Stimulated activated CD8-positive, alpha-beta memory T cell treated with anti-CD3 and anti-CD28 coated beads, Interleukin-2, amount 100 ng/mL, for 1 hour (primary cell): ENCODE measurements at regions not wholly inside any gene's neighbourhood (a gene's known extent, or its start where the extent isn't known, plus 50 kb on each side); places are given as distances from the start of the nearest gene placed in this dataset.
"Not testable (repeated sequence)": the region's sequence is repeated elsewhere in the genome, so short reads cannot be mapped to it uniquely, and the experiment has no call there.

Source experiments
- DNase-seq, 2 donors: peaks; one replicate each; pipeline ENCODE4 v3.0.0-alpha.2; 2020; ENCODE audit warnings: low read depth in 2 of 2

GRCh38 chr3:127418560-127419147 lies 130.8 kb upstream of the PRR20G start:
- no peak for DNase-seq

DNA sequence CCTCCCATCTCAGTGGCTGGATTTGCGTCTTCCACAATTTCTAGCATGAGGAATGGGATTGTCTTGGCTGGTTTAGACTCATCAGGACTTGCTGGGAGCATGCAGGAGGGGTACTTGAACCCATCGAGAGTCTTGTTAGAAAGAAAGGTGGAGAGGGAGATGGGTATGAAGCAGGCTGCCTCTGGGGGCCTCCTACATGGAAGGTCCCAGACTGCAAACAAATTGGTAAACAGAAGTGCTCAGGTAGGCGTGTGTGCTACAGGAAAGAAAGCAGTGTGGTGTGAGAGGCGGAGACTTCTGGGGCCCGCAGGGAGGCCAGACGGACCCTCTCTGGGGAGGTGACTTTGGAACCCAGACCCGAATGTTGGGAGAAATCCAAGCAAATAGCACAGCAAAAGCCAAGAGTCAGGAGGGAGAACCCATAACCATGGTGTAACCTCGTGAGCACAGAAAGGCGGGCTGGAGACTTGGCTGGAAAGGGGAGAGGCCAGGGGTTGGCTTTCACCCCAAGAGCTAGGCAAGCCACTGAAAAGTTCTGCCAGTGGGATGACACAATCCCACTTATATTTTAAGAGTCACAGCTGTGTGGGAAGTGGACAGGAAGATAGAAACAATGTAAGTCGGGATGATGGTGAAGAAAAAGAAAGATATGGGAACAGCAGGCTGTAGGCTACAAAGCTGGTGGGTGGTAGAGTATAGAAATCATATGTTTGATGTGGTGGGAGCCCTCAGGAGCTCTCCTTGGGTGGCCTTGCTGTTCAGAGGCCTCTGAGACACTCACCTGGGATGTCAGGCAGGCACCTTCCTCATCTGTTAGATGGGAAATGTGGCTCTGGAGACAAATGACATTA lies 130.1 kb upstream of the PRR20G start:
- DNase-seq: no peak

GRCh38 chr3:127413871-127414270 lies 126.0 kb upstream of the PRR20G start:
- no peak for DNase-seq

DNA sequence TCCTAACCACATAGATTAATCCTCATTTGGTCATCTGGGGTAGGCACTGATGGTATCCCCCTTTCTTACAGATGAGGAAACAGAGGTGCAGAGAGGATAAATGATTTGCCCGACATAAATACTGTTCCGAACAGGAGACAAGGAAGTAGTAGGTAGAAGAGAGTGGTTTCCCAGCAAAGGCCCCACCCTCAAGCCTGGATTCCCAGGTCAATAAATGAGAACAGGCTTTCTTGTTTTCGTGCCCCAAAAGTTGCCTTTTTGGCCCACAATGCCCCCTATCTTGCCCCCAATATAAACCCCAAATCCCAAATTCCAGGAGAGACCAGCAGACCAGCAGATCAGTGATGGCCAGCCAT lies 125.5 kb upstream of the PRR20G start:
- DNase-seq: no peak

GRCh38 chr3:127412578-127413317 lies 124.9 kb upstream of the PRR20G start:
- no peak for DNase-seq

- not testable (repeated sequence) for DNase-seq
These were observed 124.0 kb upstream of the PRR20G start for GRCh38 chr3:127411875-127412274.

DNA sequence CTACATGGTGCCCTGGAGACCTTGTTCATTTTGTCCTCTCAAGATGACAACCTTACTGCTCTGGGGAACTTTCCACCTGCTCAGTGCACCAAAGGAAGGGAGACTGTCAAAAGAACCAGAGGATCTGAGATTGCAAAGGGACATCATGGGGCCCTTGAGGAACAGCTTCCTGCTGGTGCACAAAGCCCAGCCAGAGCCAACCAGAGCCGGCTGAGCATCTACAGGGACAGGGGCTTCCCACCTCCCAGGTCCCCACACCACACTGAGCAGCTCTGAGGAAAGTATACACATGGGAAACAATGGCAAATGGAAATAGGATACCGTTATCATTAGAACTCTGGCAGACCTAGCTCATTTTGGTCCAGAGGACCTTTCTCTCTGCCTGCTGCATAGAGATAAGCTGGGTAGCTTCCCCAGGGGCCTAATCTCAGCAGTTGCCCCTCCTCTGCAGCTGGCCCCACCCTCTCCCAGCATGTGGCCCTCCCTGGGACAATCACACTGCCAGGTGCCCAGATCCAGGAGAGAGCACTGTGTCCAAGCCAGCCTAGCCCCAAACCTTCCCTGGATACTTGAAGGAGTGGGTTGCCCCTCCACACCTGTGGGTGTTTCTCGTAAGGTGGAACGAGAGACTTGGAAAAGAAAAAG lies 123.4 kb upstream of the PRR20G start:
- DNase-seq: no peak

GRCh38 chr3:127410678-127411077 lies 122.8 kb upstream of the PRR20G start:
- no peak for DNase-seq

DNA sequence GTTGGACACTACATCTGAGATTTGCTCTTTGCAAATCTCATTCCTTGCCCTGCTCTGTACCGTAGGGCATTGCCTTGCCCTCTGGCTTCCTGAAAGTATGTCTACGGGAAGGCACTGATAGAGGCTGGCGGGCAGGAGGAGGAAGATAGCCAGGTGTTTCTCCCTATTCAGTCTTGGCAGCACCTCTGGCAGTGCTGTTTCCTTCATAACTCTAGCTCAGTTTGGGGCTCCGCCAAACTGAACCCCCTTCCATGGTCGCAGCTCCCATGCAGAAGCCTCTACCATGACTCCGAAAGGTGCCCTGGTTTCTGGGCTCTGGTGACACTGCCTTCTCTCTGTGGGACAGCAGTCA lies 122.3 kb upstream of the PRR20G start:
- no peak for DNase-seq

- DNase-seq: no peak
These were observed 121.7 kb upstream of the PRR20G start for GRCh38 chr3:127409421-127410136.

DNA sequence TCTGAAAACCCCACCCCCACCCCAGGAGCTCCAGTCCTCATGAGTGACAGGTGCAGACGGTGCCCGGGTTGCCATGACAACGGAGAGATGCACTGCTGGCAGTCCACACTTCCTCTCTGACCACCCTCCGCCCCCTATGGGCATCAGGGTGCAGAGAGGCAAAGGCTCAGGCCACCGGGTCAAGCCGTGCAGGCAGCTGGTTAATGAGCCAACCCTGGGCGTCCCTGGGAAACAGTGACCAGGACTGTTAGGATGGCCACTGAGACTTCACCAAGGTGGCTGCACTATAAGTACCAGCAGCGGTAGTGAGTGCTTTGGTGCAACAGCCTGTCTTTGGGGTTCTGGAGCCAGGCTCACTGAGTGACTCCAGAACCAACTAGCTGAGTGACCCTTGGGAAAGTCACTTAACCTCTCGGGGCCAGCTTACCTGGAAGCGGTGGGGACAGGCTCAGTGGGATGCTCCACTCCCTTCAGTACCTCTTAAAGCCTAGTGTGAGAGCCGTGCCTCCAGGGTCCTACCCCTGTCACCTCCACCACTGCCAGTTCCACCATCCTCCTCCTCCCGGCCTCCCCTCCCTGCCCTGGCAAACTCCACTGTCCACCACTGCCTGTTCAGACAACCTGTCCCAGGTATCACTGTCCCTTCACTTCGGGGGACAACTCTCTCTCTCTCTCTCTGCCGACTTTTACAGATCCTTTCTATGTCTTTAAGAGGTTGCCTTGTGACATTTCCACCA lies 121.0 kb upstream of the PRR20G start:
- DNase-seq: no peak

DNA sequence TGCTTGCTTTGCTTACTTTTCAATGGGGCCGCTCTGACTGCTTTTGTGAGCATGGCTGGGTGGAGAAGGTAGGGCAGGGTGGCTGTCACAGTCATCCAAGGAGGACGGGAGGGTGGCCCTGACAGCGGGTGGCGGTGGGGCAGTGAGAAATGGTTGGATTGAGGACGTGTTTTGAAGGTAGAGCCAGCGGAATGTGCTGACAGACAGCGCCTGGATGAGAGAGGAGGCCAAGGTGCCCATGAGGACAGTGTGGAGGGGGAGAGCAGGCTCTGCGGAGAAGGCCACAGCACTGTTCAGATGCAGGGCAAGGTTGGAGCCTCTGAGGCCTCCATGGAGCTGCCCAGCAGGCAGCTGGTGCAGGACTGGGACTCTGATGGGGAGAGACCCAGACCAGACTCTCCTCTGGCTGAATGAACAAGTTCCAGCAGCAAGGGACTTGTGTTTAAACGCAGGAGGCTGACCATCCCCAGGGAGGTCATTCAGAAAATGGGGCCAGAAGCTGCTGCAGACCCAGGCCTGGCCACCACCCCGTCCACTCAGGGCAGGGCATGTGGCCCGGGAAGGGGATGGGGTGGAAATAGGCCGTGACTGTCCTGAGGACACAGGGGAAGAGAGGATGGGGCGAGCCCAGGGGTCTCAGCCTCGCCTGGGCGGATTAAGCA lies 120.3 kb upstream of the PRR20G start:
- DNase-seq: no peak

DNA sequence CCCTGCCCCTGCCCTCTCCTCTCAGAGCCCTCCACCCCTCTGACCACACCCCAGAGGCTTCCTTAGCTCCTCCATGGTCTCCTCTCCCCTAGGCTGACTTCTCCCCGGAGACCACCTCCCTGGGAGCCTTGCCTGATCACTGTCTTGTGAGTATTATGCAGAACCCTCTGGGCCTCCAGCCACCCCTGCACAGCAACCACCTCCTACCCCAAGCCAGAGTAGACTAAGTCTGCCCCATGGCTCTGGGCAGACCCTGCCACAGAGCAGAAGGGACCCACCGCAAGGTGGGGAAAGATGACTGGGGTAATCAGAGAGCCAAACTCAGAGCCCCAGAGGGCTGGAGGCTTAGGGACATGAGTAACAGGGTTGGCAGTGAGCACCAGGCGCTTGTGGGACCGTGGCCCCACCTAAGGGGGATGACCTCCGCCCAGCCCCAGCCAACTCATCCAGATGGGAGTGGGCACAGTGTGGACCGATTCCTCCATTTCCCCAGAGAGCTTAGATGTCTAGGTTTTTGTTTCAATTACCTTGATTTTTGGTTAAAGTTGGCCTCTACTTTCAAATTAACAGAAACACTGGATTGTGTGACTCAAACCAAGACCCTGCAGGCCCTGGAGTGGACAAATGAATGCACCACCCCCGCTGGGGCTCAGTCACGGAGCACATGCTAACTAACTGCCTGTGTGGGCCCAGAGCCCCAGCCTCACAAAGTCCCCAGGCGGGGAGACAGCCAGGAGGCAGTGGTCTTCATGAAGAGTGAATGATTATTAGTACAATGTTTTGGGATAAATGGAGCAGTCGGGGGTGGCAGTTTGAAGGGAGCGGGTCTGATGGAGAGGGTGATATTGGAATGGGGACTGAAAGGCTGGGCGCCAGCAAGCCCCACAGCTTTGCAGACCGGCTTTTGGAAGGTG lies 119.4 kb upstream of the PRR20G start:
- DNase-seq: no peak

- DNase-seq: no peak
These were observed 118.6 kb upstream of the PRR20G start for GRCh38 chr3:127406309-127407025.

DNA sequence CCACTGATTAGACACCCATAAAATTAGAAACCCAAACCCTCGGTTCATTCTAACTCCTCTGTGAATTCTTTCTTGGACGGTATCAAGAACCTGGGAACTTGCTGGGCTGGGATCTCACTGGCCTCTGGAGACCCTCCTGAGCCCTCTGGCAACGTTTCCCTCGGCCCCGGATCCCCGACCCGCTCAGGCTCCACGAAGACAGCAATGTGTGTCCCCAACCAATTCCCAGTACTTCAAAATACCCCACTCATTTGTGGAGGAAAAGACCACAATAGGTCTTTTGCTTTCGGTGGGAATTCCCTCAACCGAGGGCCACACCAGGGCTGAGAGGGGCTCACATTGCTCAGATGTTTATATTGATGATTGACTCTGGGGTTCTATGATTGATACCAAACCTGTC lies 117.9 kb upstream of the PRR20G start:
- no peak for DNase-seq

- DNase-seq: no peak
These were observed 117.3 kb upstream of the PRR20G start for GRCh38 chr3:127405010-127405598.

GRCh38 chr3:127404221-127405009 lies 116.6 kb upstream of the PRR20G start:
- no peak for DNase-seq

DNA sequence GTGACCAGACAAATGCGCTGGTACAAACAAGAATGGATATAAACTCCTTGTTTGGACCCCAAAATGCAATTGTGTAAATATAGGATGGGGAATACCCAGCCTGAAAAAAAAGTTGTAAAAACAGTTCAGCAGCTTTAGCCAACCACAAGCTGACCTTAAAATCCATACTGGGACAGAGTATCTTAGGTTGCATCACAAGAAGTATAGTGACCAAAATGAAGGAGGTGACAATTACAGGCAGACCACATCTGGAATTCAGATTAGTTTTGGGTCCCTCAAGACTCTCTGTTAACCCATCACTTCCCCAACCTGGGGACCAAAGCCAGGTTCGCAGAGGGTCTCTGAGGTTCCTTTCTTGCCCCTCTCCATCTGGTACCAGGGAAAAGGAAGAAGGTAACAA lies 115.9 kb upstream of the PRR20G start:
- DNase-seq: no peak
